MM.1S (cell line): ENCODE measurements at regions not wholly inside any gene's neighbourhood (a gene's known extent, or its start where the extent isn't known, plus 50 kb on each side); places are given as distances from the start of the nearest gene placed in this dataset.

Experiments used
- DNase-seq: peaks from one replicate; pipeline ENCODE4 v3.0.0-alpha.2; 2015
- H2AFZ ChIP-seq: fragments of 300-600 bp; sonication (generic); 2 replicates; pipeline ENCODE4 v1.6.0; 2016; ENCODE audit warnings: antibody characterized with exemption, low read length
- H3F3A ChIP-seq: fragments of 300-600 bp; sonication (generic); 2 replicates; pipeline ENCODE4 v1.6.1; 2016; ENCODE audit warnings: mild to moderate bottlenecking, antibody characterized with exemption, low read length, moderate library complexity, mixed read lengths; ENCODE audit not compliant: insufficient read depth
- H3K27ac ChIP-seq: fragments of 300-600 bp; sonication (generic); 2 replicates; pipeline ENCODE4 v1.5.1; 2016; ENCODE audit warnings: mild to moderate bottlenecking, low read length
- H3K27me3 ChIP-seq: fragments of 300-600 bp; sonication (generic); replicated peaks from 2 replicates; pipeline ENCODE4 v1.6.0; 2016; ENCODE audit warnings: low read length; ENCODE audit not compliant: insufficient read depth
- H3K36me3 ChIP-seq: fragments of 300-600 bp; sonication (generic); replicated peaks from 2 replicates; pipeline ENCODE4 v1.6.1; 2016; ENCODE audit warnings: mild to moderate bottlenecking, low read length, mixed read lengths; ENCODE audit not compliant: insufficient read depth
- H3K4me1 ChIP-seq: fragments of 300-600 bp; sonication (generic); 2 replicates; pipeline ENCODE4 v1.6.1; 2016; ENCODE audit warnings: low read length, mixed read lengths
- H3K4me2 ChIP-seq: fragments of 300-600 bp; sonication (generic); 2 replicates; pipeline ENCODE4 v1.6.0; 2016; ENCODE audit warnings: low read depth, low read length
- H3K4me3 ChIP-seq: fragments of 300-600 bp; sonication (generic); 2 replicates; pipeline ENCODE4 v1.5.1; 2016; ENCODE audit warnings: low read length, mixed read lengths
- H3K79me2 ChIP-seq: fragments of 300-600 bp; sonication (generic); 2 replicates; pipeline ENCODE4 v1.6.1; 2016; ENCODE audit warnings: mixed run types, low read length, mixed read lengths
- H3K9ac ChIP-seq: fragments of 300-600 bp; sonication (generic); 2 replicates; pipeline ENCODE4 v1.6.1; 2016; ENCODE audit warnings: low read length, mixed read lengths
- H3K9me2 ChIP-seq: fragments of 300-600 bp; sonication (generic); replicated peaks from 2 replicates; pipeline ENCODE4 v1.6.1; 2016; ENCODE audit warnings: mild to moderate bottlenecking, low read length, mixed read lengths; ENCODE audit not compliant: insufficient read depth
- H3K9me3 ChIP-seq: fragments of 300-600 bp; sonication (generic); replicated peaks from 2 replicates; pipeline ENCODE4 v1.6.1; 2016; ENCODE audit warnings: mild to moderate bottlenecking, low read length, mixed read lengths; ENCODE audit not compliant: insufficient read depth
- H4K20me1 ChIP-seq: fragments of 300-600 bp; sonication (generic); 2 replicates; pipeline ENCODE4 v1.6.1; 2016; ENCODE audit warnings: mild to moderate bottlenecking, low read length, moderate library complexity, mixed read lengths; ENCODE audit not compliant: insufficient read depth
- EZH2 ChIP-seq: fragments of 300-600 bp; sonication (generic); optimal IDR thresholded peaks from 2 replicates; pipeline ENCODE3; 2017; ENCODE audit warnings: low read depth, mild to moderate bottlenecking, antibody characterized with exemption, low read length, mixed read lengths
- EZH2phosphoT487 ChIP-seq: fragments of 300-600 bp; sonication (generic); IDR thresholded peaks from 2 replicates; pipeline ENCODE4 v1.6.1; 2018; ENCODE audit warnings: antibody characterized with exemption, low read length
- TF ChIP-seq, protein P1 (sequence below): fragments of 300-600 bp; sonication (generic); IDR thresholded peaks from 2 replicates; pipeline ENCODE4 v1.5.1; 2016; ENCODE audit warnings: antibody characterized with exemption, low read length, mixed read lengths

- no peaks in the 10 kb centered on the region for H3K4me1 ChIP-seq
- no peak overlapping the region for H3K9ac ChIP-seq
- H3K27ac ChIP-seq, result no peak overlapping the region
- DNase-seq, result no peak
- H3K79me2 ChIP-seq, result no peaks in the 10 kb centered on the region
- TF ChIP-seq EZH2phosphoT487 (no peak), EZH2 (no peak)
- TF ChIP-seq, protein P1, sequence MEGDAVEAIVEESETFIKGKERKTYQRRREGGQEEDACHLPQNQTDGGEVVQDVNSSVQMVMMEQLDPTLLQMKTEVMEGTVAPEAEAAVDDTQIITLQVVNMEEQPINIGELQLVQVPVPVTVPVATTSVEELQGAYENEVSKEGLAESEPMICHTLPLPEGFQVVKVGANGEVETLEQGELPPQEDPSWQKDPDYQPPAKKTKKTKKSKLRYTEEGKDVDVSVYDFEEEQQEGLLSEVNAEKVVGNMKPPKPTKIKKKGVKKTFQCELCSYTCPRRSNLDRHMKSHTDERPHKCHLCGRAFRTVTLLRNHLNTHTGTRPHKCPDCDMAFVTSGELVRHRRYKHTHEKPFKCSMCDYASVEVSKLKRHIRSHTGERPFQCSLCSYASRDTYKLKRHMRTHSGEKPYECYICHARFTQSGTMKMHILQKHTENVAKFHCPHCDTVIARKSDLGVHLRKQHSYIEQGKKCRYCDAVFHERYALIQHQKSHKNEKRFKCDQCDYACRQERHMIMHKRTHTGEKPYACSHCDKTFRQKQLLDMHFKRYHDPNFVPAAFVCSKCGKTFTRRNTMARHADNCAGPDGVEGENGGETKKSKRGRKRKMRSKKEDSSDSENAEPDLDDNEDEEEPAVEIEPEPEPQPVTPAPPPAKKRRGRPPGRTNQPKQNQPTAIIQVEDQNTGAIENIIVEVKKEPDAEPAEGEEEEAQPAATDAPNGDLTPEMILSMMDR, result no peak
- no peaks in the 10 kb centered on the region for H3K9me3 ChIP-seq
- no peak overlapping the region for H3K4me2 ChIP-seq
- no peak overlapping the region for H3K4me3 ChIP-seq
- no peaks in the 10 kb centered on the region for H3K9me2 ChIP-seq
- no peaks in the 10 kb centered on the region for H3F3A ChIP-seq
- H3K27me3 ChIP-seq, result no peaks in the 10 kb centered on the region
- no peaks in the 10 kb centered on the region for H3K36me3 ChIP-seq
- no peaks in the 10 kb centered on the region for H4K20me1 ChIP-seq
- no peak overlapping the region for H2AFZ ChIP-seq
Observed at GRCh38 chr10:21069278-21069677, 172.2 kb upstream of the NEBL start.

- Histone ChIP-seq H3K9me2 (no peaks in the 10 kb centered on the region), H3K27me3 (no peaks in the 10 kb centered on the region), H3K4me2 (no peak overlapping the region), H2AFZ (no peak overlapping the region), H3K27ac (no peak overlapping the region), H3F3A (no peaks in the 10 kb centered on the region), H4K20me1 (no peaks in the 10 kb centered on the region), H3K9me3 (no peaks in the 10 kb centered on the region), H3K79me2 (no peaks in the 10 kb centered on the region), H3K9ac (no peak overlapping the region), H3K4me3 (no peak overlapping the region), H3K4me1 (no peaks in the 10 kb centered on the region), H3K36me3 (no peaks in the 10 kb centered on the region)
- no peak for TF ChIP-seq EZH2
- TF ChIP-seq, protein P1, result no peak
- TF ChIP-seq EZH2phosphoT487, result no peak
- no peak for DNase-seq
Observed at GRCh38 chr10:21068026-21068656, 171.0 kb upstream of the NEBL start.

DNA sequence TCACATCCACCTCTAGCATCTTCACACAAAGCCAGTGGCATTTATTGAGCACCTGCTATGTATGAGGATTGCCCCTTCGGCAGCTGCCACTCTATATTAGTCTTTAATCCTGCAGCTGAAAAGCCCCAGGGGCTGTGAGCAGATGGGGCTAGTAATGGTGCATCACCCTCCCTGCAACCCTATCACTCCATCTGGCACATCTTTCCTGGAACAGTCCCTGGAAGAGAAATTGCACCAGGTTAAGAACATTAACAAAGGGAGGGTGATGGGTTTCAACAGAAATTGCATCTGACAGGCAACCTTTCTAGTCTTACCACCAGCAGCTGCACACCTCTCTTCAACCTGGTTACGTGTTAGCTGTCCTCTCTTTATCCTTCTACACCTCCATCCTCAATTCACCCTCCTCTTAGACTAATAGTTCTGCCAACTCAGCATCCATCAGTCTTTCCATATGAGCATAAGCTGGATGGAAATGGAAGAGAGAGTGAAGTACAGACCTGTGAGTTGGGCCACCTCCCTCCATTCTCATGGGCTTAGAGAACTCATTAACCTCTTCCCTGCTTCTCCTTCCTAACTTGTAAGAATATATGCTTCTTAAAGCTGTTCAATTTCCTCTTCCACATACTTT is 168.6 kb upstream of the NEBL start:
- Histone ChIP-seq H4K20me1 (no peaks in the 10 kb centered on the region), H3K27me3 (no peaks in the 10 kb centered on the region), H3K36me3 (no peaks in the 10 kb centered on the region), H2AFZ (no peak overlapping the region), H3K4me1 (no peaks in the 10 kb centered on the region), H3K9me3 (no peaks in the 10 kb centered on the region), H3K27ac (no peak overlapping the region), H3K4me3 (no peak overlapping the region), H3K9me2 (no peaks in the 10 kb centered on the region), H3K9ac (no peak overlapping the region), H3K79me2 (no peaks in the 10 kb centered on the region), H3F3A (no peaks in the 10 kb centered on the region), H3K4me2 (no peak overlapping the region)
- TF ChIP-seq, protein P1, result no peak
- no peak for TF ChIP-seq EZH2
- TF ChIP-seq EZH2phosphoT487, result no peak
- DNase-seq, result no peak
